Glomerular visceral epithelial cell (primary cell): ENCODE measurements at regions not wholly inside any gene's neighbourhood (a gene's known extent, or its start where the extent isn't known, plus 50 kb on each side); places are given as distances from the start of the nearest gene placed in this dataset.

ENCODE experiments used
- DNase-seq: peaks from one replicate; pipeline ENCODE4 v3.0.0-alpha.2; 2016; ENCODE audit errors: extremely low spot score

GRCh38 chr10:124228471-124228870, 135.1 kb upstream of the CHST15 start:
- no peak for DNase-seq

DNA sequence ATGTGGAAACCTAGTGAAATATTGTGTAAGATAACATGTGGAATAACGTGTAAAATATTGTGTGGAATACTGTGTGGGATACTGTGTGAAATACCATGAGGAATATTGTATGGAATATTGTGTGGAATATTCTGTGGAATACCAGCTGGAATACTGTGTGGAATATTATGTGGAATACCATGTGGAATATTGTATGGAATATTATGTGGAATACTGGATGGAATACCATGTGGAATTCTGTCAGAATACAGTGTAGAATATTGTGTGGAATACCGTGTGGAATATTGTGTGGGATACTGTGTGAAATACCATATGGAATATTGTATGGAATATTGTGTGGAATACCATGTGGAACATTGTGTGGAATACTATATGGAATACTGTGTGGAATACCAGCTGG, 134.6 kb upstream of the CHST15 start:
- DNase-seq, result no peak

GRCh38 chr10:124227055-124227975, 133.9 kb upstream of the CHST15 start:
- DNase-seq, result no peak

DNA sequence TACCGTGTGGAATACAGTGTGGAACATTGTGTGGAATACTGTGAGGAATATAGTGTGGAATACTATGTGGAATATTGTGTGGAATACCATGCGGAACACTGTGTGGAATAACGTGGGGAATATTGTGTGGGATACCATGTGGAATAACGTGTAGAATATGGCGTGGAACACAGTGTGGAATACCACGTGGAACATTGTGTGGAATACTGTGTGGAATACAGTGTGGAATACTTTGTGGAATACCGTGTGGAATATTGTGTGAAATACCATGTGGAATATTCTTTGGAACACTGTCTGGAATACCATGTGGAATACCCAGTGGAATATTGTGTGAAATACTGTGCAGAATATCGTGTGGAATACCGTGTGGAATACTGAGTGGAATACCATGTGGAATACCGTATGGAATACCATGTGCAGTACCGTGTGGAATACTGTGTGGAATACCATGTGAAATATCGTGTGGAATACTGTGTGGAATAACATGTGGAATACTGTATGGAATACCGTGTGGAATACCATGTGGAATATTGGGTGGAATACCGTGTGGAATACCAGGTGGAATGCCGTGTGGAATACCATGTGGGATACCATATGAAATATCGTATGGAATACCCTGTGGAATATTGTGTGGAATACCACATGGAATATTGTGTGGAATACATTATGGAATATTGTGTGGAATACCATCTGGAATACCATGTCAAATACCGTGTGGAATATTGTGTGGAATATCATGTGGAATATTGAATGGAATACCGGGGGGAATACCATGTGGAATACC, 133.1 kb upstream of the CHST15 start:
- no peak for DNase-seq

DNA sequence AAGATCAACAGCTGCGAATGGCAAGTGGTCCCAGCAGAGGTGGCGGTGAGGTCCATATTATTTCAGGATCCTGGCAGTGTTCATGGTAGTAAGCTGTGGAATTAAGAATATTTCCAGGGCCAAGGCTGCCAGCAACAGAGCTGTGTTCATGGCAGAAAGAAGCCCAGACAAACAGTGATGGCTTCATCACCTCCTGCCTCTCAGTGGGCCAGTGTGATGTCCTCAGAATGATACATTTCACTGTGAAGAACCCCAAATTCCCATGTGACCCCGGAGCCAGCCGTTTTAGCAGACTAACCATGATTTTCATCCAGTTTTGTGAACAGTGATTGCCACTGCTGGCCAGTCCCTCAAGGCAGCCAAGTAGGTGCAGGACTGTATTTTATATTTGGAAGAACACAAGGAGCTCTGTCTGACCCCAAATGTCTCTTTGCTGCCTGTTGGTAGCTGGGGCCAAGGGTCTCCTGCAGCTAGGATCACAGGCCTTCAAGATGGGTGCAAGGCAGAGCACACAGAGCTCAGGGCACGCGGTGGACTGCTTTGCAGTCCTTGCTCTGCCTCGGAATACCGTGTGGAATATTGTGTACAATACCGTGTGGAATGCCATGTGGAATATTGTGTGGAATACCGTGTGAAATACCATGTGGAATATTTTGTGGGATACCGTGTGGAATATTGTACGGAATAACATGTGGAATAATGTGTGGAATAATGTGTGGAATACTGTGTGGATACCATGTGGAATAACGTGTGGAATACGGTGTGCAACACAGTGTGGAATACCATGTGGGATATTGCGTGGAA, 132.3 kb upstream of the CHST15 start:
- DNase-seq, result no peak

GRCh38 chr10:124225029-124225466, 131.7 kb upstream of the CHST15 start:
- DNase-seq, result no peak

DNA sequence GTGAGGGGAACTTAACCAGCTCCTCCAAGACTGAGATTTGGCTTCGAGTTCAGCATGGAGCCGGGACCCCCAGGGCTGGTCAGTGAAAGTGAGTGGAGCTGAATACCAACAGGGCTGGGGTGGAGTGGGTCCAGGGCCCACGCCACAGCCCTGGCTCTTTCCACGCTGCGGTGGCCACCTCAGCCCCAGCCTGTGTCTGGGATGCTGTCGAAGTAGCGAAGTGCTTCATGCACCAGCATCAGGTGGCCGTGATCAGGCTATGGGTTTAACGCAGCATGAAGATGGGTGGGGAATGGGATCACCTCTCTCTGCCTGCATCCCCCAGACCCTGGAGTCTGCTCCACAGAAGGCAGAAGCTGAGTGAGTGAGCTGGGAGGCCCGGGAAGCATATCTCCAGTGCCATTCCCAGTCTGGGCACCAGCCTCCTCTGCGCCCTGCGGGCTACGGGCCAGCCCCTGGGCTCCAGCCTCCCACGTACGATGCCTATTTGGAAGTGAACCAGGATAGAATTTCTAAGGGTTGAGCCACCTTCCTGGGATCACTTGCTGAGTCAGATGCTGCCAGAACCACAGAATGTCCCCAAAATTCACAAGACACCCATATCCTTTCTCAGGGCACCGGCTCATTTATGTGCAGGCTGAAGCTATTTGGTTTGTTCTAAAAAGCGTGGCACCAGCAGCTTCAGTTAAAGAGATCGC, 131.1 kb upstream of the CHST15 start:
- DNase-seq, result no peak

DNA sequence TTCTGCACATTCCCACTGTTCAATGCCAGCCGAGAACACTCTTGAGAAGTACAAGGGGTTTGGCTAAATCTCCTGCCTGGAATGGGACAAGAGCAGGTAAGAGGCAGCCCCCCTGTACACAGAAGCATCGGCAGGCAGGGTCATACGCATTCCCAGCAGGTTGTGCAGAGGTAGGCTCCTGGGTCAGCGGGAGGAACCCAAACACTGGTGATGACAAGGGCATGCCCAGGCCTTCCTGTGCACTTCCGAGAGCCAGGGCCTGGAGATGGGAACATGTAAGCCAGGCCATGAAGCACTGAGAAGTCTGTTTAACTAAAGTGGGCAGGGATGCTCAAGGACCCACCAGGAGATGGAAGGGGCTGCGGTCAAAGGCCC, 130.3 kb upstream of the CHST15 start:
- DNase-seq, result no peak

DNA sequence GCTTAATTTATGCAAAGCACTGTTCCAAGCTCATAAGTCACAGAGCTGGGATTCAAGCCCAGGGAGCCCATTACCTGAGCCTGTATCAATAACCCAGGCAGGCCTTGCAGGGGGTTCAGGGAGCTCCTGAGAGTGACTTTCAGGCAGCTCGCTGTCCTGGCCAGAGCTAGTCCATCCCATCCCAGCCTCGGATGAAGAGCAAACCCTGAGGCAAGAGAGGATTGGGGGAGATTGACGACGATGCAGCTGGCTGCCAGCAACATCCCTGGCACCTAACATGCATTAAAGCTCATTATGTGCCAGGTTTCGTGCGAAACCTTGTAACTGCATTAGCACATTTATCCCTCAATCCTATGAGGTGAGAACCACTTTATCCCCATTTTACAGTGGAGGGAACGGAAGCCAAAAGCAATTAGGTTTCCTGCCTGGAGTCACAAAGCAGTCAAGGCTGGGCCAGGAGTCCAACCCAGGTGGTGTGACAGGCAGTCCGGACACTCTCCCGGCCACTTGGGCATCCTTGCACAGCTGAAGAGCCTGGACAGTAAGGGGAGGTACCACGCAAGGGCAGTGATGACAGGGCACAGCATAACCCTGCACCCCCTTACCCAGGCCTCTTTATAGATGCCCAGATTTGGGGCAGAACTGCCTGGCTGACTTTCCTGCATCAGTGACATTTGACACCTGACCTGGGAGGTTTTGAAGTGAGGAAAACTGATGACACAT, 129.8 kb upstream of the CHST15 start:
- no peak for DNase-seq

GRCh38 chr10:124222318-124222987, 129.1 kb upstream of the CHST15 start:
- DNase-seq, result no peak

DNA sequence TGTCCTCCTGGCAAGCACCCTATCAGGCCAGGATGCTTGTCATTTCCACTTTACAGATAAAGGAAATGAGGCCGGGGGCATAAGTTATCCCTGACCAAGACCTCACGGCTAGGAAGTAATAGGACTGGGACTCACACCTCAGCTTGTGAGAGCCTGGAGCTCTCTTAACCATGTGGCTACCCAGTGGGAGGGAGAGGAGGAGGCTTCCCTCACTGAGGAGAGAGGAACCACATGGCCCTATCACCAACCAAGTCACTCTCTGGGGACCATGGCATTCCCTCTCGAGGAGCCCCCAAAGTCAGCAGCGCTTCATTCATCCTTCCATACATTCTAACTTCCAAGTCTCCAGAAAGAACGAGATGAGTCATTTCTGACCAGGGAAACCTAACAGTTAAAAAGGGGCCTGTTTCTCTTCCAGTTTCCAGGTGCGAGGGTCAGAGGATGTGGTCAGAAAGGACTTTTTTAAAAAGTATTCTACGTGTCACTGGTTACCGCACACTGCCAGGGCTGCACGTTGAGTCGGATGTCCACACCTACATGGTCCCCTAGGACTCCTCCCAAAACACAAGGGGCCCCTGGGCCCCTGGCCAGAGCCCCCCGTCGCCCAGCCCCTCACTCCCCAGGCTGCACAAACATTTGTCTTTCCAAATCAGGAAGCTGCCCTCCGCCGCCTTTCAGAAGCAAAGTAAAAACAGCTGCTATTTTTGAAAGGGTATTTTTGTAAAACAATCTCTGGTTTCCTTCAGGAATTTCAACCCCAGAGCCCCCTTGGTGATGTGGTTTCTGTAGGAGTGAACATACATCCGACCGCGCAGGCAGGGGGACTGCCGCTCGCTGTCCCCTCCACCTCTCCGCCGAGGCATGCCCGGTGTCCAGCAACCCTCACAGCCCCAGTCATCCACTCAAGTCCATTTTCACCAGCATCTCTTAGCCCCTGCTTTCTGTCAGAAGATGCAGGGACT, 128.2 kb upstream of the CHST15 start:
- peak; percentile 42 for DNase-seq

- DNase-seq, result no peak
Measured at GRCh38 chr10:124220971-124221355, 127.6 kb upstream of the CHST15 start.

GRCh38 chr10:124220547-124220946, 127.1 kb upstream of the CHST15 start:
- DNase-seq, result no peak

DNA sequence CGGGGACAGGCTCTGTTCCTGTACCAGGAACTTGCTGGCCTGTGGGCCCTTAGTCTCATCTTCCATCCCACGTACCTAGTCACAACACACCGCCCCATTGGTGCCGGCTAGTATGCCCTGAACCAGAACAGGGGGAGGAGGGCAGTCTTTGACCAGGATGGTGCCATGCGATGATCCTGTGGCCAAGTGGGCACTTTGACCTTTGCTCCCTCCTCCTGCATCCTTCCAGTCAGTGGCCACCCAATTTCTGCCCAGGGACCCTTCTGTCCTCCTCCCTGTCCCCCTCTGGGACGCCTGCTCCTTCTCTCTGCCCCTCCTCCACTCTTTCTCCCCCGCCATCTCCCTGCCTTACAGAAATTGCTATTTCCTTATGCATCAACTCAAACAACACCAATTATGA, 126.3 kb upstream of the CHST15 start:
- no peak for DNase-seq

DNA sequence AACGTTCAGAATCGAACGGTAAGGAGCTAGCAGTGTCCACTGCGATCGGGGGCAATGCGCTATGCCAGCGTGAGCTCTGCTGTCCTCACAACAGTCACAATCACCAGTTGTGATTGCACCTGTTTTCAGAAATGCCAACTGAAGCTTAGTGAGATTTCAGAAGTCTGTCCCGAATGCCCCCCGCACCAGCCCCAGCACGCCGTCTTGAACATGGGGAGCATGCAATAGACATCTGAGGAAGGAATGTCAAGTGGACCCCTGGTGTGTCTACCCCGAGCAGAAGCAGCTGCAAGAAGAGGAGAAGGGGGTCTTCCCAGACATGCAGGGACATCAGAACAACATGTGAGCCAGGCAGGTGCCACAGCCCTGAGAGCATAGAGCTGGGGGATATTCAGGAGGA, 125.7 kb upstream of the CHST15 start:
- DNase-seq, result no peak

- DNase-seq, result no peak
Measured at GRCh38 chr10:124217906-124218804, 124.8 kb upstream of the CHST15 start.

DNA sequence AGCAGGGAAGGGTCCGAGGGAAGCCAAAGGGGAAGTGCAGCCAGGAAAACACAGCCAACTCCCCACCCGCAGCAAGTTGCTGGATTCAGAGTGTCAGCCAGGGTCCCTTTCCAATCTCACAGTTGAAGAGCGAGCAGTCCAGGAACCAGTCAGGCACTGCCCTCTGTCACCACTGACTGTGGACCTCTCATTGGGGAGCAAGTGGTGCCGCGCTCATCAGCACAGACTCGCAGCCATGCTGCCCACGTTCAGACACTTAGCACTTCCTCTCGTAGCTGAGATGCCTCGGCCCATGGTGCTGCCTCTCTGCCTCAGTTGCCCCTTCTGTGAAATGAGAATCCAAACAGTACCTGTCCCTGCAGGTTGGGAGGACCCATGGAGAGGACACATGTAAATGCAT, 123.6 kb upstream of the CHST15 start:
- DNase-seq, result no peak
